ENCODE measurements at regions not wholly inside any gene's neighbourhood (a gene's known extent, or its start where the extent isn't known, plus 50 kb on each side); places are given as distances from the start of the nearest gene placed in this dataset.
"Not testable (repeated sequence)": the region's sequence is repeated elsewhere in the genome, so short reads cannot be mapped to it uniquely, and the experiment has no call there.

DNA sequence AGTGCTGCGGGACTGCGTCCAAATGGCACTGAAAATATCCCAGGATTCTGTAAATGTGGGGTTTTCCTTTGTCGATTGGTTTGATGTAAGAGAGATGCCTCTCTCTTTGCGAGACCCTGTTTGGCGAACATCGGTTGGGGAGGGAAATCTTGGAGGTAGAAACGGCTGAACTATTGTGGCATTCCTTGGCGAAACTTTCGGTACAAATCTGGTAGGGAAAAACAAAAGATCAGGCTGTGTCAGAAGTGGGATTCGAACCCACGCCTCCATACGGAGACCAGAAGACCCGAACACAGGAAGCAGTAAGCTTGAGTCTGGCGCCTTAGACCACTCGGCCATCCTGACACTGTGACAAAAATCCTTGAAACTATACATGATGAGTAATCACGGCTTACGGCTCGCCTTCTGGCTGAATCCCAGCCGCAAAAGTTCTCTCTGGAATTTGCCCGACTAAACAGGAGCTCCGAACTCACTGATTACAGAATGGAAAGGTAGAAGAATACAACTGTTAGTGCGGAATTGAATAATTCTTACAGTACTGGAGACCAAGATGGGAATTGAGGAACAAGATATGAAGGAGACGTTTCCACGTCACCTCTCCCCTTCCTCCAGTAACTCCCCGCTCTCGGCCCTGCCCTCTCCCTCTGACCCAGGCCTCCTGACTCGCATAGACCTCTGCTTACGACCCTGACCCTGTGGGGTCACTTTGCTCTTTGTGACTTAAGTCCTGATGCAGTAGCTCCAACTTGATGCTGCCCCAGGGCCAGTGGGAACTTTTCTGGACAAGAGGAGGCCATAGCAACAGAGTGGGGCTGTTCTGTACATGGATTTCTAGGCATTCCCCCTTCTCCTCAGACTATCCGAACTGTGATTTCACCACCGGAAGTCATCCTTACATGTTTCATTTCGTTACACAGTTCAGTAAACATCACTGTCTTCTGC is 132.8 kb upstream of the ZNF184 start:
- Histone ChIP-seq H3K4me3 (peak overlapping the region in 1 of 4 donors; percentile 33), H3K36me3 (no peaks in the 10 kb centered on the region), H3K9me3 (peaks cover 0 to 6% (median 0%) of the 10 kb centered on the region in 3 donors), H3K27me3 (peaks cover 0 to 86% (median 10%) of the 10 kb centered on the region in 4 donors), H3K27ac (no peak overlapping the region), H3K4me1 (peaks cover 0 to 21% (median 0%) of the 10 kb centered on the region in 3 donors)
- intact Hi-C loops (cut with DNase I) = no loop called here
- no peak for DNase-seq
- TF ChIP-seq, protein P1, sequence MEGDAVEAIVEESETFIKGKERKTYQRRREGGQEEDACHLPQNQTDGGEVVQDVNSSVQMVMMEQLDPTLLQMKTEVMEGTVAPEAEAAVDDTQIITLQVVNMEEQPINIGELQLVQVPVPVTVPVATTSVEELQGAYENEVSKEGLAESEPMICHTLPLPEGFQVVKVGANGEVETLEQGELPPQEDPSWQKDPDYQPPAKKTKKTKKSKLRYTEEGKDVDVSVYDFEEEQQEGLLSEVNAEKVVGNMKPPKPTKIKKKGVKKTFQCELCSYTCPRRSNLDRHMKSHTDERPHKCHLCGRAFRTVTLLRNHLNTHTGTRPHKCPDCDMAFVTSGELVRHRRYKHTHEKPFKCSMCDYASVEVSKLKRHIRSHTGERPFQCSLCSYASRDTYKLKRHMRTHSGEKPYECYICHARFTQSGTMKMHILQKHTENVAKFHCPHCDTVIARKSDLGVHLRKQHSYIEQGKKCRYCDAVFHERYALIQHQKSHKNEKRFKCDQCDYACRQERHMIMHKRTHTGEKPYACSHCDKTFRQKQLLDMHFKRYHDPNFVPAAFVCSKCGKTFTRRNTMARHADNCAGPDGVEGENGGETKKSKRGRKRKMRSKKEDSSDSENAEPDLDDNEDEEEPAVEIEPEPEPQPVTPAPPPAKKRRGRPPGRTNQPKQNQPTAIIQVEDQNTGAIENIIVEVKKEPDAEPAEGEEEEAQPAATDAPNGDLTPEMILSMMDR (IDR thresholded peaks at IDR 0.05) = no peak
- TF ChIP-seq POLR2A (IDR thresholded peaks at IDR 0.05) = no peak
- 11 to 17% methylated on average over 30 to 31 of the region's 31 CpGs for whole genome bisulfite sequencing, 2 donors

DNA sequence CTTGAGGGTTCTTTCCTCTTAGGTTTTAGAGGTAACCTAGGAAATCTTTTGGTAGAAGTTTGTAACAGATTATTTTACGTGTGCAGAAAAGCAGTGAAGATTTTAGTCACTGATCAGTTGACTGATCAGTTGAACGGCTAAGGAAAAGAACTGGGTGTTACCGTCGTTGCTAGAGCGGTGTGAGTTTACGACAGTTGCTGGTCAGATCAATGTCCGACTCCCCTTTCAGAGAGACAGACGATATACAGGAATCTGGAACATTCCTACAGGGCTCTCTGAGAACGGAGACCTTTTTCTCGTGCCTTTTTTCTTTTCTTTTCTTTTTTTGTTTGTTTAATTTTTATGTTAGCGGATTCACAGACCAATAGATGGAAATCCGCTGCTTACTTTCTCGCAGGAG is 132.1 kb upstream of the ZNF184 start:
- 3 to 13% methylated on average over 13 of the region's 13 CpGs for WGBS, 2 donors
- peaks cover 0 to 87% (median 10%) of the 10 kb centered on the region in 4 donors for H3K27me3 ChIP-seq
- no peak overlapping the region for H3K27ac ChIP-seq
- H3K4me3 ChIP-seq = peak overlapping the region in 1 of 4 donors; percentile 33
- TF ChIP-seq, protein P1 (IDR thresholded peaks at IDR 0.05) = no peak
- no peak for TF ChIP-seq POLR2A (IDR thresholded peaks at IDR 0.05)
- H3K9me3 ChIP-seq = peaks cover 0 to 6% (median 0%) of the 10 kb centered on the region in 3 donors
- H3K4me1 ChIP-seq = peaks cover 0 to 21% (median 0%) of the 10 kb centered on the region in 3 donors
- intact Hi-C loops (cut with DNase I) = no loop called here
- DNase-seq = no peak
- H3K36me3 ChIP-seq = no peaks in the 10 kb centered on the region

DNA sequence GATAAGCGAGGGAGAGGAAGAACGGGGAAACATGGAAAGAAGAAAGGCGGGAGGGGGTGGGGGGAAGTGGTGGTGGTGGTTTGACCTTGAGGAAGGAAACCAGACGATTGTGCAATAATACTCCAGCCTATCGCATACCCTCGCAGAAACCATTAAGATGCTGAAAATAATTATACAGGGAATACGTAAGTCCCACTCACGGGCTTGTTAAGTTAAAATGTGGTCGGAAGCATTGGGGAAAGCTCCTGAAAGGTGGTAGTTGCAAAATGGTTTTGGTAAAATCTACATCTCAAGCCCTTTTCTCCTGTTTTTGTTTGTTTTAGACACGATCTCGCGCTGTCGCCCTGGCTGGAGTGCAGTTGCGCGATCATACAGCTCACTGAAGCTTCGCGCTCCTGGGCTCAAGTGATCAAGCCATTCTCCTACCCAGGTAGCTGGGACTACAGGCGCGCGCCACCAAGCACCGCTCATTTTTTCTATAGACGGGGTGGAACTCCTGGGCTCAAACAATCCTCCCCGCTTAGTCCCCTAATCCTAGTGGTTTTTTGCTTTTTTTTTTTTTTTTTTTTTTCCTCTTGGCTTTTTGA is 128.9 kb upstream of the ZNF184 start:
- peaks cover 0 to 21% (median 0%) of the 10 kb centered on the region in 3 donors for H3K4me1 ChIP-seq
- no peak overlapping the region for H3K4me3 ChIP-seq
- H3K27me3 ChIP-seq = peaks cover 0 to 94% (median 10%) of the 10 kb centered on the region in 4 donors
- WGBS, 2 donors = 19 to 32% methylated on average over 23 of the region's 23 CpGs
- H3K9me3 ChIP-seq = peaks cover 0 to 6% (median 0%) of the 10 kb centered on the region in 3 donors
- DNase-seq = no peak
- no peak overlapping the region for H3K27ac ChIP-seq
- H3K36me3 ChIP-seq = no peaks in the 10 kb centered on the region
- intact Hi-C loops (cut with DNase I) = no loop called here
- no peak for TF ChIP-seq POLR2A (IDR thresholded peaks at IDR 0.05)
- TF ChIP-seq, protein P1 (IDR thresholded peaks at IDR 0.05) = no peak

DNA sequence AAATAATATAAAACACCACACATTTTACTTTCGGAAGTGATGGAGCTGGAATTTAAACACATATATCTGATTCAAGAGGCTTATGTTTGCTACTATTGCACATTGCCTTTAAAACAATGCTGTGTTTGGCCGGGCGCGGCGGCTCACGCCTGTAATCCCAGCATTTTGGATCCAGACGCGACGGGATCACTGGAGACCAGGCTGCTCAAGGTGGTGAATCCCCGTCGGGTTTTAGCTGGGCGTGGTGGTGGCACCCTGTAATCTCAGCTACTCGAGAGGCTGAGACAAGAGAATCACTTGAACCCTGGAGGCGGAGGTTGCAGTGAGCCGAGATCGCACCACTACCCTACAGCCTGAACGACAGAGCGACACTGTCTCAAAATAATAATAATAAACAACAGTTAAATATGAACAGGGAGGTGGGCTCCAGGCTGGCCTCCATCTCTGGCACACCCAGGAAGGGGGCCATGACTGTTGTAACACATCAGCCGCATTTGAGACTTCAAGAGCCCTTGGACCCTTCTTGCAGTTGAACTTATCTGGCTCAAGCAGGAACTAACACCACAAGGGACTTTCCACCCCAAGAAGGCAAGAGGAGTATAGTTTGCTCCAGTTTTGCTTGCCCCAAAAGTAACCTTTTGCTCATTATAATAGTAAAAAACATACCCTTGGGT is 127.1 kb upstream of the ZNF184 start:
- 88 to 90% methylated on average over 15 to 19 of the region's 19 CpGs for WGBS, 2 donors
- DNase-seq = no peak
- no peak overlapping the region for H3K4me3 ChIP-seq
- peaks cover 0 to 6% (median 0%) of the 10 kb centered on the region in 3 donors for H3K9me3 ChIP-seq
- intact Hi-C loops (cut with DNase I) = no loop called here
- no peaks in the 10 kb centered on the region for H3K36me3 ChIP-seq
- peaks cover 0 to 12% (median 0%) of the 10 kb centered on the region in 3 donors for H3K4me1 ChIP-seq
- TF ChIP-seq, protein P1 (IDR thresholded peaks at IDR 0.05) = no peak
- no peak for TF ChIP-seq POLR2A (IDR thresholded peaks at IDR 0.05)
- H3K27ac ChIP-seq = no peak overlapping the region
- H3K27me3 ChIP-seq = peaks cover 0 to 96% (median 10%) of the 10 kb centered on the region in 4 donors

DNA sequence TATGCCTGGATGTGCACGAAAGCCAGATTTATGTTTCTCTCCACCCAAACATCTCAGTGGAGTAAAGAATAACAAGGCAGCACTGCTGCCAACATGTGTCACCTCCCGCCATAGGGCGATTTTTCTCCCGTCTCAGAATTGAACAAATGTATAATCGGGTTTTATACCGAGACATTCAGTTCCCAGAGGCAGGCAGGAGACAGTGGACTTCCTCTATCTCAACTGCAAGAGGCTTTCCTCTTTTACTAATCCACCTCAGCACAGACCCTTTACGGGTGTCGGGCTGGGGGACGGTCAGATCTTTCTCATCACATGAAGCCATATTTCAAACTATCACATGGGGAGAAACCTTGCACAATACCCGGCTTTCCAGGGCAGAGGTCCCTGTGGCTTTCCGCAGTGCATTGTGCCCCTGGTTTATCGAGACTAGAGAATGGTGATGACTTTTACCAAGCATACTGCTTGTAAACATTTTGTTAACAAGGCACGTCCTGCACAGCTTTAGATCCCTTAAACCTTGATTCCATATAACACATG is 124.2 kb upstream of the ZNF184 start:
- H3K9me3 ChIP-seq; intact Hi-C loops (cut with DNase I); DNase-seq; H3K27ac ChIP-seq; H3K36me3 ChIP-seq; H3K4me3 ChIP-seq: not testable (repeated sequence)
- peaks cover 2 to 24% (median 6%) of the 10 kb centered on the region in 3 donors for H3K4me1 ChIP-seq
- peaks cover 0 to 96% (median 18%) of the 10 kb centered on the region in 4 donors for H3K27me3 ChIP-seq
- 60 to 71% methylated on average over 13 of the region's 13 CpGs for WGBS, 2 donors

All from esophagus squamous epithelium (tissue), 5 donors.